Lung microvascular endothelial cell (primary cell): ENCODE measurements at regions not wholly inside any gene's neighbourhood (a gene's known extent, or its start where the extent isn't known, plus 50 kb on each side); places are given as distances from the start of the nearest gene placed in this dataset.

Experiments used
- DNase-seq, 2 donors: peaks; one replicate each; pipeline versions ENCODE4 v3.0.0 to v3.0.0-alpha.2; 2010; ENCODE audit warnings: low read depth in 2 of 2

DNA sequence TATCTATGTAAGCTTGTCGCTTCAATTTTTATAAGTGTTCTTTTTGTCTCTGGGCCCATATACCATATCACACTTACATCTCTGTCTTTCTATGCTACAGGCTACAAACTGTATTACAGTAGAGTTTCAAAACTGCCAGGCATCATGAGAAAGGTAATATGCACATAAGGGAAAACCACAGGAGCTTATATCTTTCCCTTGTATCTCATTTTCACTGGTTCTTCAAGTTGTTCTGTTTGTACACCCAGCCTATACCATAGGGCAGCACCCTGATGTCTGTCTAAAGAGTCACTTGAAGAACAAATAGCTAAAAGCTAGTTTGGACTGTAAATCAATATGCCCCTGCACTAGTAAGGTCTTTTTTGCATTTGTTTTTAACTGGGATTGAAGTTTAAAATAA lies 366.7 kb downstream of the FIGN start:
- no peak for DNase-seq

DNA sequence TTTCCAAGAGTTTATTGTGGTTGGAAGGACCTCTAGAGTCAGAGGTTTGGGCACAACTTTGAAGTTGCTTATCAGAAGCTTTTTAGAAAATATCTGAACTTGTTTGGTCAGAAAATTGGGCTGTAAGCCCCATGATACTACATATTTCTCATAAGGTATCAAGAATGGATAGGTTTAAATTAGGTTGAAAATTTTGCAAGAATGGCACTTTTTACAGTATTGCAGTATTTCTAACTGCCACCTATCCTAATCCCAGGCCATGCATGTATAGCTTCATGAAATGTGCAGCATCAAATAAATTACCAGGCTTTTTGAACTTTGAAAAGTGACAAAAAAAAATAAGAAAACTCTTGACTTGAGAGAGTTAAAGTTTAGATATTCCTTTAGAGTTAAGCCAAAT lies 367.2 kb downstream of the FIGN start:
- DNase-seq, result no peak

DNA sequence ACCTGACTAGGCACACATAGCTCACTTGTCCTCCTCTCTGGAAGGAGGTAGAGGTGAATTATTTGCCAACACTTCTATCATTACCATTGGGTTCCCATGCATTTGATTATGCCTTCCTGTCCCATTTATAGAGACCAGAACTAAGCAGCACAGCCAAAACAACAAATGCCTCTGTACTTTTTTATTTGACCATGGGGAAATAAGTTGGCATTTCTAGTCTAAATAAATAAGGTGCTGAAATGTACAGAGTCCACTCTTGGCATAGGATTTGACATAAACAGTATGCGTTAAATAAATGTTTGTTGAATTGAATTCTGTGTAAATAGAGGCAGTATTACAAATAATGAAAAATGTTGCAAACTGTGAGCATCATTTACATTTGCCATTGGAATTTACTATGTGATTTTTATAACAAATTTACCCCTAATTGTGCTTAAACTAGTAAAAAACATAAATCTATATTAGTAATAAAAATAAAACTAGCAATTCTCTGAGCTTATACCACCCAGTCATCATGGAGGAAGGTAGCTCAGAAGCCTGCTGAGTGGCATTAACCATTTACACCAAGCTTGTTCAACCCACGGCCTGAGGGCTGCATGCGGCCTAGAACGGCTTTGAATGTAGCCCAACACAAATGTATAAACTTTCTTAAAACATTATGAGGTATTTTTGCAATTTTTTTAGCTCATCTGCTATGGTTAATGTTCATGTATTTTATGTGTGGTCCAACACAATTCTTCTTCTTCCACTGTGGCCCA lies 367.8 kb downstream of the FIGN start:
- DNase-seq, result no peak

DNA sequence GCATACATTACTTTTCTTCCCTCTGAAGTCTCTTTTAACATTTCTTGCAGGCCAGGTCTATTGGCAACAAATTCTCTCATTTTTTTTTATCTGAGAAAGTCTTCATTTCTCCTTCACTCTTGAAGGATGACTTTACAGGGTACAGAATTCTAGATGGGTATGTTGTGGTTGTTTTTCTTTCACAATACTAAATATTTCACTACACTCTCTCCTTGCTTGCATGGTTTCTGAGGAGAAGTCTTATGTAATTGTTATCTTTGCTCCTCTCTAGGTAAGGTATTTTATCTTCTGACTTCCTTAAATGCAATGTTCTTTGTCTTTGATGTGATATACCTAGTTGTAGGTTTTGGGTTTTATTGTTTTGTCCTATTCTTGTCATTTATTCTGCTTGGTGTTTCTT lies 371.1 kb downstream of the FIGN start:
- no peak for DNase-seq

DNA sequence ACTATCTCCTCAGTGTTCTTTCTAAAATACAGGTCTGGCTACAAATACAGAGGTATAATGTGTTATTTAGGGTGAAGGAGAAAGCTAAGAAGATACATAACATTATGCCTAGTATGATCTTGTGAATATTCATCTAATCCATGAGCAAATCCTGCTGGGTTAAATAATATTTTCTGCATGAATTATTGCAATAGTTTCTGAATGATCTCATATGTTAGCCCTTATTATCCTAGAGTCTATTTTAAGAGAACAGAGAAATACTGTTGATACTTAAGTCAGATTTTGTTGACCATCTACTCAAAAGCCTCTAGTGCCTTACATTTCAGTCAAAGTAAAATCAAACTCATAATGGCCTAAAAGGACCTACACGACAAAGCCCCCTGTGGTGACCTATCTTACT lies 382.3 kb downstream of the FIGN start:
- DNase-seq, result no peak

DNA sequence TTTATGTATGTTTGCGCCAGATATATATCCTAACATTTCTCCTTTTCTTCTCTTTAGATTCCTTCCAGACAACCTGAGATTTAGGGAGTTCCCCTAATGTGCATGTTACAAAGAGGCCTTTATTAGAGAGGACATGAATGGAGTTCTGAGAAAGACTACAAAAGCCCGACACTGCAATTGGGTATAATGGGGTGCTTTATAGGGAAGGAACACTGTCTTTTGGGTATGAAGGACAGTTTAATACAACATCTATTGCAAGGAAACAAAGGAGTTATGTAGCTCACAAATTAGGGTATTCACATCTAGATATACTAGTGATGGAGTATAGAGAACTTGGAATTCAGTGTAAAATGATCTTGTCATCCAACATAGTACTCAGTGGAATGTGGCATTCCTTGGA lies 383.8 kb downstream of the FIGN start:
- no peak for DNase-seq

DNA sequence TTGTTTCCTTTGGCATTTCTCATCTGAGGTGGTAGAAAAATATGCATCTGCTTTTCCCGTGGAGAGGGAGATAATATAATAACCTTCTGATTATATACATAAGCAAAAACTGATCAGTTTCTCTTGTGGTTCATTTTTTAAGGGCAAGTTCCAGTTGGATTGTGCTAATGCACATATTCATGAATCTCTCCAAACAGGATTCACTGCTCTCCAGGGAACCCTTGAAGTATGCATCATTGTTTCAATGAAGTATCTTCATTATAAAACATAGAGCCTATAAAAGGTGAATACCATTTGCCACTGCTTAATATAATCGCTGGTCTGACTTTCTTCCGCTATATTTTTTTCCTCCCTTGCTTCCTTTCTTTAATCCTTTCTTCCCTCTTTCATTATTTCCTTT lies 384.7 kb downstream of the FIGN start:
- no peak for DNase-seq

DNA sequence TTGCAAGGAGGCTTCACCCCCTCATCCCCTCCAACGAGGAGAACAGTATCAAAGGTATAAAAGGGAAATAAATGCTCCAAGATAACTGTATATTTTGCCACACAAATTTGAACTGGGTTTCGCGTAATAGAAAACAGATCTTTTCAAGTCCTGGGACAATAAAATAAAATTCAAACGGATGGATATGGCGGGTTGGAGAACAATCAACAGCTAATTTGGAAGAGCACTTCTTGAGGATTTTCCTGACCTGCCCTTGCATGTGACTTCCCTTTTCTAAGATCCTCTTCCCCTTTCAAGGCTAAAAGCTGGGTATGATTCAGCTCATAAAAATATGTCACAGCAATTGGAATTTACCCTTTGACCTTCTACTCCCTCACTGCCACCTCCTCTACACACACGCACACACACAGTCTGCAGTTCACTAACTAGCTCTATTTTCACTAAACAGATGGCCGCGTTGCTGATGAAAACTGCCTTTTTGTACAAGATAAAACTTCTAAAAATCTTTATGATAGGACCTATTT lies 386.9 kb downstream of the FIGN start:
- DNase-seq, result peak; percentile 53 to 85

DNA sequence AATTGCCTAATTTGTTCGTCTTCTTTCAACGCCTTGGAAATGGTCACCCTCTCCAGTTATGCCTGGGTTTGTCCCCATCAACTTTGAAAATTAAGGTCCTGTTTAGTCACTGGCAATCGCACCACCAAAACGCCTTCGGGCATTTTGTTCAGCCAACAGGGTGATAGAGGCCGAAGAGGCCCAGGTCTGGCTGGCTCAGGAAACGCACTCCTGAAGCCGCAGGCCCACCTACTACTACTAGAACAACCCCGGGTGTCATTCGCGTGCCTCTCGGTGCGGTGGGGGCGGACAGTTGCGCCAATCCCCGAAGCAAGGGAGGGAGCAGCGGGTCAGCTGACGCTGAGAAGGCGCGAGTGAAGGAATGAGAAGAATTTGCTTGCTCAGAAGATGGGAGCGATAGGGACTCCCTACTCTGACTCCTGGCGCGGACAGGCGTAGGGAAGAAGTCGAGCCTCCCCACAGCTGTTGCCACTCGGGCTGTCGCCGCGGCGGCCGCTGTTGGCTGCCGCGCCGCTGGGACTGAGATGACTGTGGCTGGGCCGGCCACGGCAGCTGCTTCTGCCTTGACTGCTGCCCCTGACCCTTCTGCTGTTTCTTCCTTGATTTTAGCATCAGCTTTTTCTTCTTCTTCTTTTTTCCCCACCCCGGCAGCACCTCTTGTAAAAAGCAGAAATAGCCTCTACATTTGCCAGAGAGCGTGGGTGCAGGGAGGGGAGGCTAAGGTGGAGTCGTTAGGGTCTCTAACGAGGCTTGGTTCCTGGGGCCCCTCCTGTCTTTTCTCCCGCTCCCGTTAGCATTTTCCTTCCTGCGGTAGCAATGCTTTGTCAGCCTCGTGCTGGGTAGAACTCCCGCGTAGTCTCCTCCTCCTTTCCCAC lies 387.6 kb downstream of the FIGN start:
- peak; percentile 22 to 61 for DNase-seq

DNA sequence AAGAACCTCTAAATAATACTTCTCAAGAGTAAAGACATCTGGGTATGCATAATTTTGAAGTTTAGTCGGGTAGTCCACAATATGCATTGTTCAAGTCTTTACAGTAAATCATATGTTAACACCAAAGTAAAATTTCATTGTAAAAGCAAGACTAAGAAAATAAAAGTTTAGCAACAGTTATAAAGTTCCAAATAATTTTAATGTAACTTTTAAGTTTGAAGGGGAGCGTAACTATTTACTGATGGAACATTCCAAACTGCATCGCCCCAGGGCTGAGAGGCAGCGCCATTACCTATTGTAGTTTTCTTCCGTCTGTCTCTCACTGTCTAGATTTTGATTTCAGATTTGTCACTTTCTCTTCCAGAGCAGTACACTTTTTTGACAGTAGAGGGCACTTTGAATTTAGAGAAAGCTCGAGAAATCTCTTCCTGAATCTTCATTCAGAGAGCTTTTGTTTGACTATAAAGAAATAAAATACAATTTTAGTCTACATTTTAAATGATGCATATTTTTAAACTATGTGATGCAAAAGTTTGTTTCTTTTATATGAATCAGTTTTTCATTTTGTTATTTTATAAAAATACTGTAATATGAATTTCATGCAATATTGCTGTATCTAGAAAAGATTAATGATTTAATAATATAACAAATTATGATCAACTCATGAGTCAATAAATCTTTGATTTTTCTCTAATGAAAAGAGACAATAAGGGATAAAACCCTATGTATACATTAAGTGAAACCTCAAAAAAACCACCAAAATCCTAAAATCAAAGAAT lies 389.8 kb downstream of the FIGN start:
- DNase-seq, result peak; percentile 63 to 72

DNA sequence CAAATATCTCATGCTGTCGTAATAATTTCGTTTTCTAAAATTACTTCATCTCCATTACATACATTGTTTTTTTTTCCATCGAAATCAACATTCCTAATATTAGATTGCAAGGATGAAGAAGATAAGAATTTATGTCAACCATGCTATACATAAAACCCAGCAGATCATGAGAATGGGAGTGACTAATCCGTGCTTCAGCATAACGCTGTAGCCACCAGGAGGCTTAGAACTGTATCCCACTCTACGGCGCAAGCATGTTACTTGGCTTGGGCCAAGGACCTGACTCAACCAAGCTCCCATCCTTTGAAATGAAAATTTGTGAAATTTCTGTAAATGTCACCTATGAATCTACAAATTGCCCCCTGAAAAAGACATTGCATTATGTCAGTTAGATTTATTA lies 392.5 kb downstream of the FIGN start:
- no peak for DNase-seq

DNA sequence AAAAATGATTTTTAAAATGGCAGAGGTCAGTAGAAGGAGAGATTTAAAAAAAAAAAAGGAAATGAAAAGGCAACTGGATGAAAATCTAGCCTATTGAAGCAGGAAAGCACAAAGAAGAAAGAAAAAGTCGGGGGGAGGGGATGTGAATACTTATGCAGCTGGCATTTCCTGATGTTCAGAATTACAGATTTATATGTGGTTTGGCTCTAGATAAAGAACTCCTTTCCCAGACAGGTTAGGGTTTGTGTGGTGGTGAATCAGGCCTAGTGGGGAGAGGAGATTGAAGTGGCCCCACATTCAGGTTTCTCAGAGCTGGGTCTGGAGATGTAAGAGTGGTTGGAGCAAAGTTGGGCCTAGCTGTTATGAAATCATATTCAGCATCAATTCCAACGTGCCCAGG lies 394.4 kb downstream of the FIGN start:
- peak; percentile 28 to 67 for DNase-seq

DNA sequence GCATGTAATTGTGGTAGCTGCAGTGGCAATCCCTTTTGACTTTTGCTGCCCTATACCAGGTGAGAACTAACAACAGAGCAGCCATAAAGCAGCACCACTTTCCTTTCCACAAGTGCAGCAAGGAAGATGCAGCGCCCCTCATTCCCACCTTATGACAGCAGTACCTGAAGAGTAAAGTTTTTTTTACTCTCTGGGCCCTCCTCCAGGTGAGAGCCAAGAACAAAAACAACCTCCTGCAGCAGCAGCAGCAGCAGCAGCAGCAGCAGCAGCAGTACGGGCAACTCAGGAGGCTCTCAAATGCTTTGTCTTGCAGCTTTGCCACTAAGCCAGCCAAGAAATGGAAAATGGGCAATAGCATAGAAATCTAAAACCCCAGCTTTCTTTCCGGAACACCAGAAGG lies 397.5 kb downstream of the FIGN start:
- no peak for DNase-seq

DNA sequence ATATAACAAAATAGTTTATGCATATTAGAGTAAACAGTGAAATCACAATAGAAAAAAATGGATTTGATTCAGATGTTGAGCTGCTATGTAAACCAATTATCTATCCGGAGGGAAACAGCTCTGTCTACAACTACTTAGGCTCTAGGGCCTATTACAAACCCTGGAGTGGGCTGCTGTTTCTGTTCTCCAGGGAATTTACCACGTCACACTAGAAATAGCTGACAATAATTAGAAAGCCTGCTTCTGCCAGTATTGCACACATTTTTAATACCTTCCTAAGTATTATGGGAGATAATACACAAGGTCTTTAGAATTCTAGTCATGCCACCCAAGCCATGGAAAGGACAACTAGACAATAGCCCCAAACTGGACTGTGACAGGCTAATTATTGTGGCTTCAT lies 411.1 kb downstream of the FIGN start:
- no peak for DNase-seq

DNA sequence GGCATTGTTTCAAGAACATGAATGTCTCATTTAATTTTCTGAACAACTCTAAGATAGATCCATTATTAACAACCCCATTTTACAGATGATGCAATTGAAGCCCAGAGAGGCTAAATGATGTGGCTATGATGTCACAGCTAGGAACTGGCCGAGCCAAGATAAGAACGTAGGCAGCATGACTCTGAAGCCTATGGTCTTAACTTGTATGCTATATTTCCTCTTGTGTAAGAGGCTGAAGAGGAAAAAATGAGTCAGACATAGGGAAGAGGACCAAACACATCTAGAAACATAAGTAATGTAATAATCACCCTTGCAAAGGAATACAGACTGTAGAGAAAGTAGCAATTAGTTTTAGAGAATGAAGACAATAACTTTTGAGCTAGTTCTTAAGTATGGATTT lies 416.8 kb downstream of the FIGN start:
- peak in 1 of 2 donors; percentile 3 for DNase-seq

DNA sequence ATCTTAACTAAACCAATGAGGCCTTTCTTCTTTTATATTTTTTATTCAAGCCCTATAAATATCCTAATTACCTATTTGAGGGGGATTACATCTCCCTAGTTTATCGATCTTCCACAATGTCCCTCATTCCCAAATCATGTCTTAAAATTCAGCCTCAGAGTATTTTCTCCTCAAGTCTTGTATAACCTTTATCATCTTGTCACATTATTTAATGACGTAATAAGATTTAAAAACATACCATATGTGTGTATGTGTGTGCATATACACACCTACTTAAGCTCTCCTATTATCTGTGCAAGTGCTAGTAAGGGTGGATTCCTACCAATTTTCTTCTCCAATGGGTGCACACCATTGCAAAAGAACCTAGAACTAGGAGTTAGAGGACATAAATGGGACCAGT lies 421.1 kb downstream of the FIGN start:
- no peak for DNase-seq

DNA sequence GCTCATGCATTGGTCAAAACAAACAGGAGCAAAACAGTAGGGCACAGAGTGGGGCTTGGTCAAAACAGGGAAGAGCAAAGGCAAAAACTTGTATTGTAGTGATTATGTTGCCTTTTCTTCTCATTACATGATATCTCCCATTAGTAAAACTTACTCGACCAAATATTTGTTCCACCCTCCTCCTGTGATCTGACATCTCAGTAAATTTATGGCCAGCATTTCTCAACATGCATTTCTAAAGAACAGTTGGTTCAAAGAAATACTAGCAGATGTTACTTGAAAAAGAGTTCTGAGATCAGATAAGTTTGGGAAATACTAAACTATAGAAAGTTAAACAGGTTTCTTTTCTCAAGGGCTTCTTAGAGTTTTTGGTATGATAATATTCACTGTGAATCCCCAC lies 423.1 kb downstream of the FIGN start:
- DNase-seq, result no peak

DNA sequence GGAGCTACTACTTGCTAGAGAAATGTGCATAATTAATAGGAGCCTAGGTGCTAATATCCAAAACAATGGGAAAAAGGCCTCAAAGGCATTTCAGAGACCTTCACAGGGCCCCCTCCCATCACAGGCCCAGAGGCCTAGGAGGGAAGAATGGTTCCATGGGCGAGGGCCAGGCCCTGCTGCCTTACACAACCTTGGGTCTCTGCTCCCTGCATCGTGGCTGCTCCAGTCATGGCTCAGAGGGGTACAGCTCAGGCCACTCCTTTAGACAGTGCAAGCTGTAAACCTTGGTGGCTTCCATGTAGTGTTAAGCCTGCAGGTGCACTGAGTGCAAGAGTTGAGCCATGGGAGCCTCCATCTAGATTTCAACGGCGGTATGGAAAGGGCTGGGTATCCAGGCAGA lies 429.2 kb downstream of the FIGN start:
- no peak for DNase-seq

DNA sequence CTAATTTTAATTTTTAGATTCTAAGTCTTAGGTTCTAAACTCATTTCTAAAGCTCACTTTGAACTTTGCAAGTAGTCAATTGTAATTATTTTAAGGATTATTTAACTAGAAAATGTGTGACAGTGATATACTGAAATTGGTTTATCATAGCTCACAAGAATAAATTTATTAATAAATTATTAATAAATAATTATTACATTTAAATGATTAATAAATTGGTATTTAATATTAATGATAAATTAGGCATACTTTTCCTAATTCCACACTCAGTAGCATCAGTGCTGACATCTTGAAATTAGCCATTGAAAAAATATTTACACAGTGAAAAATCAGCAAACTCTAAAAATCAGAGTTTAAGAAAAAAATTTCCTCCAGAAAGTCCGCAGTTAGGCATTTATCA lies 433.7 kb downstream of the FIGN start:
- no peak for DNase-seq

DNA sequence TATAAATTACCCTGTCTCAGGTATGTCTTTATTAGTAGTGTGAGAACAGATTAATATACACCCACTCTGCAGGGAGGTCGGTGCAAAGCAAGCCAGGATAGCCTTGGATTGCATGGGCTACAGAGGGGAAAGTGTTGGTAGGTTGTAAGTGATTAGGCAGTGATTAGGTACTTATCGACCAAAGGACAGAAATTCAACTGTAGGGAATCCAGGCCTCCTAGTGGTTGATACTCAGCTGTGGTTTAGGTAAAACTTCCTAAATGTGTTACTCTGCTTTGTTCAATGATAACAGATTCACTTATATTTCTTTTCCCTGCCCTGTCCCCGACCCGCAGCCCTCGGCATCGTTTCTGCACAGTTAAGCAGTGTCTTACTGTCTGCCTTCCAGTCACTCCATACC lies 444.0 kb downstream of the FIGN start:
- DNase-seq, result no peak

DNA sequence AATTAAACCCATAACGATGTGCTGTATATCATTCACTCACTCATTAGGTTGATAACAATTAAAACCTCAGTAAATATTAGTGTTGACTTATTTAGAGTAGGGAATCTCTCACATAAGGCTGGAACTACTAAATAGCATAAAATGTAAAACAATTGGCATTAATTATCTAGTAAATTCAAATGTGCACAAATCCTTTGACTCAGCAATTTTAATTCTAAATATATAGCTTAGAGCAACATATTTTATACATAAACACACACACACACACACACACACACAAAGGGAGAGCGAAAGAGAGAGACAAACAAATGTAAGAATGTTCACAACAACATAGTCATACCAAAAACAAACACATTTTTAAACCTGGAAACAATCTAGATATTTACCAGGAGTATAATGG lies 443.1 kb upstream of the KCNH7 start:
- no peak for DNase-seq
